Esophagus muscularis mucosa (tissue), 4 donors: ENCODE measurements at regions not wholly inside any gene's neighbourhood (a gene's known extent, or its start where the extent isn't known, plus 50 kb on each side); places are given as distances from the start of the nearest gene placed in this dataset.

Experiments used
- EP300 ChIP-seq: sonication (generic); formaldehyde crosslinking; IDR thresholded peaks from one replicate; pipeline ENCODE4 v1.6.1; 2017; ENCODE audit warnings: antibody characterized with exemption
- POLR2A ChIP-seq: fragments of 450-650 bp; IDR thresholded peaks from one replicate; pipeline ENCODE4 v1.6.1; 2017; ENCODE audit warnings: antibody characterized with exemption, moderate library complexity, mild to moderate bottlenecking, low read depth
- TF ChIP-seq, protein P1 (sequence below), 3 experiments: fragments of 200-600 bp in 2 of 3; fragments of 450-650 bp in 1 of 3; sonication (generic) in 2 of 3; IDR thresholded peaks; one replicate each; pipeline ENCODE4 v1.5.1; 2017 to 2019; ENCODE audit warnings: antibody characterized with exemption in 3 of 3, mild to moderate bottlenecking in 2 of 3, moderate library complexity in 1 of 3

DNA sequence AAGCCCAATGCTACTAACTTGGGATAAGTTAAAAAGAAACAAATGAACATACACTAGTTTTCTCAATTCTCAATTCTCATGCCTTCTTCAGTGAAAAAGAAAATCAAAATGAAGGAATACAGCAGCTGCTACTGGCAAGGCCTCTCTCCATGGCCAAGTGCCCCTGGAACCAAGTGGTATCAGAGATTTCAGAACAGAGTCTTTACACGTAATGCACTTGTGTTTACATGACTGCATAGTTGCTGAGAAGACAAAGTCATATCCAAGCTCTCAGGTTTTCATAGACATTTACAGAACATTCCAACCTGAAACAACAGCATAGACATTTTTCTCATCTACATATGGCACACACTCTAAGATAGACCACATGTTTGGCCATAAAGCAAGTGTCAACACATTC is 789.9 kb downstream of the CBLN2 start:
- TF ChIP-seq POLR2A (no peak), EP300 (no peak)
- TF ChIP-seq, protein P1, sequence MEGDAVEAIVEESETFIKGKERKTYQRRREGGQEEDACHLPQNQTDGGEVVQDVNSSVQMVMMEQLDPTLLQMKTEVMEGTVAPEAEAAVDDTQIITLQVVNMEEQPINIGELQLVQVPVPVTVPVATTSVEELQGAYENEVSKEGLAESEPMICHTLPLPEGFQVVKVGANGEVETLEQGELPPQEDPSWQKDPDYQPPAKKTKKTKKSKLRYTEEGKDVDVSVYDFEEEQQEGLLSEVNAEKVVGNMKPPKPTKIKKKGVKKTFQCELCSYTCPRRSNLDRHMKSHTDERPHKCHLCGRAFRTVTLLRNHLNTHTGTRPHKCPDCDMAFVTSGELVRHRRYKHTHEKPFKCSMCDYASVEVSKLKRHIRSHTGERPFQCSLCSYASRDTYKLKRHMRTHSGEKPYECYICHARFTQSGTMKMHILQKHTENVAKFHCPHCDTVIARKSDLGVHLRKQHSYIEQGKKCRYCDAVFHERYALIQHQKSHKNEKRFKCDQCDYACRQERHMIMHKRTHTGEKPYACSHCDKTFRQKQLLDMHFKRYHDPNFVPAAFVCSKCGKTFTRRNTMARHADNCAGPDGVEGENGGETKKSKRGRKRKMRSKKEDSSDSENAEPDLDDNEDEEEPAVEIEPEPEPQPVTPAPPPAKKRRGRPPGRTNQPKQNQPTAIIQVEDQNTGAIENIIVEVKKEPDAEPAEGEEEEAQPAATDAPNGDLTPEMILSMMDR (IDR thresholded peaks at IDR 0.05), result no peak
